ENCODE measurements at regions not wholly inside any gene's neighbourhood (a gene's known extent, or its start where the extent isn't known, plus 50 kb on each side); places are given as distances from the start of the nearest gene placed in this dataset.

- no peaks in the 10 kb centered on the region for H3K79me2 ChIP-seq (ENCODE audit: insufficient read depth, low read length)
- POLR2A ChIA-PET = no interaction called here
- H3K4me3 ChIP-seq (replicated peaks in 1 of 2; ENCODE audit: low read depth in 1 of 2, low read length in 2 of 2) = no peak overlapping the region
- RAD21 ChIA-PET (ENCODE audit: low non-redundant PET in 1 of 2, low total read pairs in 2 of 2, uncharacterized antibody in 2 of 2, unreplicated experiment in 2 of 2) = no interaction called here
- no peak overlapping the region for H2AFZ ChIP-seq (ENCODE audit: low read depth, low read length, poor library complexity, severe bottlenecking)
- no peaks in the 10 kb centered on the region for H3K9me3 ChIP-seq (ENCODE audit: control insufficient read depth in 1 of 2, insufficient read depth in 1 of 2, low read depth in 1 of 2, low read length in 2 of 2)
- TF ChIP-seq TCF7L2 (IDR thresholded peaks at IDR 0.05; ENCODE audit: borderline replicate concordance, extremely low read depth, insufficient read depth, insufficient read length) (no peak), SRF (IDR thresholded peaks at IDR 0.05; ENCODE audit: low read depth) (no peak), ATF3 (IDR thresholded peaks at IDR 0.05) (no peak), SIN3A (IDR thresholded peaks at IDR 0.05; ENCODE audit: low read depth) (no peak), REST (IDR thresholded peaks at IDR 0.05; ENCODE audit: low read depth) (no peak), FOSL1 (IDR thresholded peaks at IDR 0.05; ENCODE audit: low read depth) (no peak), EZH2 (IDR thresholded peaks at IDR 0.05) (no peak), JUND (IDR thresholded peaks at IDR 0.05) (no peak), CEBPB (IDR thresholded peaks at IDR 0.05; ENCODE audit: low read depth) (no peak), EZH2phosphoT487 (IDR thresholded peaks at IDR 0.05; ENCODE audit: borderline replicate concordance) (no peak), ZNF274 (IDR thresholded peaks at IDR 0.05; ENCODE audit: low read depth, low read length) (no peak), RAD21 (IDR thresholded peaks at IDR 0.05; ENCODE audit: low read depth) (no peak), POLR2A (IDR thresholded peaks at IDR 0.05; ENCODE audit: borderline replicate concordance, extremely low read depth, insufficient read depth, insufficient read length) (no peak), CTCF (IDR thresholded peaks at IDR 0.05 in 2 of 3, conservative IDR thresholded peaks at IDR 0.05 in 1 of 3; ENCODE audit: borderline replicate concordance in 1 of 3, insufficient read depth in 1 of 3, low read depth in 2 of 3, low read length in 2 of 3) (no peak), SP1 (IDR thresholded peaks at IDR 0.05; ENCODE audit: low read depth) (no peak), POLR2AphosphoS5 (IDR thresholded peaks at IDR 0.05; ENCODE audit: low read depth, low read length) (no peak), EGR1 (IDR thresholded peaks at IDR 0.05; ENCODE audit: low read depth) (no peak), MAX (IDR thresholded peaks at IDR 0.05) (no peak), ZBTB33 (IDR thresholded peaks at IDR 0.05; ENCODE audit: extremely low read depth, insufficient replicate concordance, low read length) (no peak), YY1 (IDR thresholded peaks at IDR 0.05; ENCODE audit: extremely low read depth, insufficient replicate concordance, low read depth, low read length) (no peak)
- no peaks in the 10 kb centered on the region for H4K20me1 ChIP-seq (ENCODE audit: insufficient read depth)
- no peaks in the 10 kb centered on the region for H3K9me2 ChIP-seq (ENCODE audit: insufficient read depth)
- intact Hi-C loops (cut with micrococcal nuclease) = no loop called here
- no peaks in the 10 kb centered on the region for H3K36me3 ChIP-seq (ENCODE audit: control insufficient read depth in 1 of 2, insufficient read depth in 2 of 2, low read length in 2 of 2)
- H3K4me1 ChIP-seq (ENCODE audit: control insufficient read depth in 1 of 2, insufficient read depth in 2 of 2, low read length in 2 of 2) = peaks cover 0 to 5% of the 10 kb centered on the region in 2 experiments; a peak in 2 of 4 replicates
- peaks cover 6% of the 10 kb centered on the region; the same call in 1 of the 2 replicates for H3K27me3 ChIP-seq (ENCODE audit: insufficient read depth, low read length)
- no peak overlapping the region for H3K27ac ChIP-seq (ENCODE audit: low read depth, low read length)
- CTCF ChIA-PET = no interaction called here
- ATAC-seq = no peak
- no TSS peak for BruUV-seq (replicated peaks)
- no peak for DNase-seq (ENCODE audit: low read depth, low spot score)
- no peak overlapping the region for H3K9ac ChIP-seq (ENCODE audit: low read length)
- H3K4me2 ChIP-seq (ENCODE audit: low read length) = no peak overlapping the region
Measured at GRCh38 chr10:78581133-78581694, 487.6 kb upstream of the ZMIZ1 start.

All from HCT116 (cell line).